Heart left ventricle (tissue), 13 donors: ENCODE measurements at regions not wholly inside any gene's neighbourhood (a gene's known extent, or its start where the extent isn't known, plus 50 kb on each side); places are given as distances from the start of the nearest gene placed in this dataset.

Experiments used
- POLR2A ChIP-seq, 2 donors: fragments of 450-650 bp; IDR thresholded peaks; one replicate each; pipeline ENCODE4 v1.6.1; 2017; ENCODE audit warnings: antibody characterized with exemption in 2 of 2, mild to moderate bottlenecking in 2 of 2, moderate library complexity in 2 of 2
- TF ChIP-seq, protein P1 (sequence below), 12 donors: fragments of 200-600 bp; sonication (generic) in 4 of 12; IDR thresholded peaks; one replicate each; pipeline versions ENCODE4 v1.5.0 to v1.8.0; 2018 to 2022; ENCODE audit warnings: antibody characterized with exemption in 12 of 12, mild to moderate bottlenecking in 5 of 12
- donor health status: ischemic (EF 13 %, LVEDD 7.1; RV severe dilation, severe dysfunction).
- donor health status: DM: no; HTN: yes; CAD: no.
- donor health status: DM: no; HTN: no; CAD: no.
- donor health status: ischemic (EF 25% LVEDD 6.9; RV normal size, moderate dysfunction).
- donor health status: ischemic (EF 25% LVEDD 5.7; RV mildly dilated, moderate dysfunction).
- donor health status: ischemic (EF 35%, LVEDD 5.7; RV mildly dilated, moderate dysfunction).
- donor health status: nonischemic (EF 11% LVEDD 7.7; RV severe dilation, severe dysfunction).
- donor health status: DM: yes; HTN: yes; CAD: no.
- donor health status: PGD.
- donor health status: ischemic (EF 29% LVEDD 5.4; RV normal size, mild dysfunction).
- donor health status: nonischemic (EF 23%, LVEDD 6.1; RV moderate dilation, normal function).

DNA sequence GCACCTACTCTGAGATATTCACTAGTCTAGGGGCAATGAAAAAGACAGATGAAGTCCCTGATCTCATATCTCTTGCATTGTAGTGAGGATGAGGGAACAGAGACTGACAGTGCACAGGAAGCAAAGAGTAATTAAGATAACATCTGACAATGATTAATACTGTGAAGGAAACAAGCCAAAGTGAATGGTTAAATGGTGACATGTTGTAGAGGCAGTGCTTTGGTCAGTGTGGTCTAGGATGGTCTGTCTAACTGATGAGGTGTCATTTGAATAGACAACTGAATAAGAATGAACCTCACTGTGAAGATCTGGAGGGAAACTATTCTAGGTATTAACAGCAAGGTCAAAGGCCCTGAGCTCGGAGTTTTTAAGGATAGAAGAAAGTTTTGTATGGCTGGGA lies 333.3 kb upstream of the GRIA1 start:
- no peak for TF ChIP-seq POLR2A (IDR thresholded peaks at IDR 0.05)
- TF ChIP-seq, protein P1, sequence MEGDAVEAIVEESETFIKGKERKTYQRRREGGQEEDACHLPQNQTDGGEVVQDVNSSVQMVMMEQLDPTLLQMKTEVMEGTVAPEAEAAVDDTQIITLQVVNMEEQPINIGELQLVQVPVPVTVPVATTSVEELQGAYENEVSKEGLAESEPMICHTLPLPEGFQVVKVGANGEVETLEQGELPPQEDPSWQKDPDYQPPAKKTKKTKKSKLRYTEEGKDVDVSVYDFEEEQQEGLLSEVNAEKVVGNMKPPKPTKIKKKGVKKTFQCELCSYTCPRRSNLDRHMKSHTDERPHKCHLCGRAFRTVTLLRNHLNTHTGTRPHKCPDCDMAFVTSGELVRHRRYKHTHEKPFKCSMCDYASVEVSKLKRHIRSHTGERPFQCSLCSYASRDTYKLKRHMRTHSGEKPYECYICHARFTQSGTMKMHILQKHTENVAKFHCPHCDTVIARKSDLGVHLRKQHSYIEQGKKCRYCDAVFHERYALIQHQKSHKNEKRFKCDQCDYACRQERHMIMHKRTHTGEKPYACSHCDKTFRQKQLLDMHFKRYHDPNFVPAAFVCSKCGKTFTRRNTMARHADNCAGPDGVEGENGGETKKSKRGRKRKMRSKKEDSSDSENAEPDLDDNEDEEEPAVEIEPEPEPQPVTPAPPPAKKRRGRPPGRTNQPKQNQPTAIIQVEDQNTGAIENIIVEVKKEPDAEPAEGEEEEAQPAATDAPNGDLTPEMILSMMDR (IDR thresholded peaks at IDR 0.05), result no peak
